ENCODE measurements at regions not wholly inside any gene's neighbourhood (a gene's known extent, or its start where the extent isn't known, plus 50 kb on each side); places are given as distances from the start of the nearest gene placed in this dataset.

DNA sequence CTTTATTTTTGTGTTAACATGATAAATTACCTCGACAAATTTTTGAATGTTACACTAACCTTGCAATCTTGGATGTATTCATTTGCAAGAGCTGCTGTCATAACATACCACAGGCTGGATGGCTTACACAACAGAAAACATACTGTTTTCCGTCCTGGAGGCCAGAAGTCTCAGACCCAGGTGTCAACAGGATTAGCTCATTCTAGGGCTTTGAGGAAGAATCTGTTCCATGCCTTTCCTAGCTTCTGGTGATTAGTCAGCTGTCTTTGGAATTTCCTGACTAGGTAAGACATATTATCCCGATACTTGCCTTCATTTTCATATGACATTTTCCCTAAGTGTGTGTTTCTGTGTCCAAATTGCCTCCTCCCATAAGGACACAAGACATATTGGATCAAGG is 188.6 kb upstream of the CDH19 start:
- H3K36me3 ChIP-seq (ENCODE audit: control insufficient read depth, insufficient read depth, low read length), result no peaks in the 10 kb centered on the region
- H3K9me3 ChIP-seq (ENCODE audit: control insufficient read depth, insufficient read depth, low read length), result no peaks in the 10 kb centered on the region
- no peak for DNase-seq (ENCODE audit: low read depth in 4 of 6, low spot score in 6 of 6)
- 100% methylated on average over 1 of the region's 3 CpGs for WGBS (ENCODE audit: insufficient coverage)
- H3K27me3 ChIP-seq (ENCODE audit: control insufficient read depth, insufficient read depth, low read length), result no peaks in the 10 kb centered on the region
- no peaks in the 10 kb centered on the region for H3K4me1 ChIP-seq (ENCODE audit: control insufficient read depth, insufficient read depth, low read length)
- H3K4me3 ChIP-seq (ENCODE audit: low read depth, low read length), result no peak overlapping the region
- no peak overlapping the region for H3K27ac ChIP-seq (ENCODE audit: low read depth, low read length)

DNA sequence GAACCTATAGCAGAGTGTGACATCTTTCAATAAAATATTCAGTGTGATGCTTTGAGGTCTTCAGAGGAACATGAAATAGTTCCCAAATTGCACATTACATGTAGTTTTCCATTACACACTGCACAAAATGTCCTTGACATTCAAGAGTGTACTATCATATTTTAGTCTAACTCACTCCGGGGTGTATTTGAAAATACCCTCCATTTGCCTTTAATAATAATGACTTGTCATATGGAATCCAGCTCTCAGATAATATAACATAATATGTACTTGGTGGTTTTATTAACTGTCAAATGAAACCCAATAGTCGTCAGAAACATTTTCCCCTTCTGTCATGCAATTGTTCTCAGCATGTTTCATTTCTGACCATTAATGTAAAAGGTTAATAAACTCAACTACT is 176.7 kb upstream of the CDH19 start:
- Histone ChIP-seq H3K4me1 (ENCODE audit: control insufficient read depth, insufficient read depth, low read length) (no peaks in the 10 kb centered on the region), H3K27me3 (ENCODE audit: control insufficient read depth, insufficient read depth, low read length) (no peaks in the 10 kb centered on the region), H3K4me3 (ENCODE audit: low read depth, low read length) (no peak overlapping the region), H3K9me3 (ENCODE audit: control insufficient read depth, insufficient read depth, low read length) (no peaks in the 10 kb centered on the region), H3K36me3 (ENCODE audit: control insufficient read depth, insufficient read depth, low read length) (no peaks in the 10 kb centered on the region), H3K27ac (ENCODE audit: low read depth, low read length) (no peak overlapping the region)
- WGBS (ENCODE audit: insufficient coverage), result no CpG with 5 or more reads among the region's 2 CpGs
- DNase-seq (ENCODE audit: low read depth in 4 of 6, low spot score in 6 of 6), result peak in 1 of 6 donors; percentile 59

DNA sequence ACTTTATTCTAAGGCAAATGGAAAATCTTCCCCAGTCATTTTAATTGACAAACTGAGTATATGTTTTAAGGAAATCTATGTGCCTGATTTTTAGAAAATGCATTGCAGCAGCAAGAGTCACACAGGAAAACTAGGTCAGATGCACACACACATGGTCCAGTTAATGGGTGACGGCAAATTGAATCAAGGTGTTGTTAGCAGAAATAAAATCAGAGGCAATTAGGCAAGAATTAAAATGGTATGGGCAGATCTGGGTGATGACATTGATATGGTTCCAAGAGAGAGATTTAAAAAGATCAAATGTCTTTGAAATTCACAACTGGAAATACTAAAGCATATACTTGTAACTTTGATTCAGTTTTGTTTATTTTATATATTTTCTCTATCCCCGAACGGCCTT is 174.2 kb upstream of the CDH19 start:
- Histone ChIP-seq H3K27ac (ENCODE audit: low read depth, low read length) (no peak overlapping the region), H3K4me1 (ENCODE audit: control insufficient read depth, insufficient read depth, low read length) (no peaks in the 10 kb centered on the region), H3K27me3 (ENCODE audit: control insufficient read depth, insufficient read depth, low read length) (no peaks in the 10 kb centered on the region), H3K36me3 (ENCODE audit: control insufficient read depth, insufficient read depth, low read length) (no peaks in the 10 kb centered on the region), H3K4me3 (ENCODE audit: low read depth, low read length) (no peak overlapping the region), H3K9me3 (ENCODE audit: control insufficient read depth, insufficient read depth, low read length) (no peaks in the 10 kb centered on the region)
- DNase-seq (ENCODE audit: low read depth in 4 of 6, low spot score in 6 of 6), result no peak
- WGBS (ENCODE audit: insufficient coverage), result 100% methylated on average over 1 of the region's 3 CpGs

DNA sequence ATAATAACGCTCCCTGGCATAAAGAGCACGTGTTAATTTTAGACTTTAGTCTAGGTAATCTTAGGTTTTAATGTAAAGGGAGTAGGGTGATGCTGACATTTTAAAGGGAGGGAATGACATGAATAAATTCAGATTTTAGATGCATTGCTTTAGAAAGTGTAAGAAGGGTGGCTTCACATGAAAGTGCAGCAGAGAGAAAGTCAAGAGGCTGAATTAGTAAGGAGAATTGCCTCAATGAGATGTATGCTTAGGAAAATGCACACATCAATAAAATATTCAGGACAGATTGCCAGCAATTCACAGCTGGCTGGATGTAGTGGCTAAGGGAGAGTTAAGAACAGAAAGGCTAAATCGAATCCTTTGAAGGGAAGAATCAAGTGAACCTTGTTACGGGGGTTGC is 165.5 kb upstream of the CDH19 start:
- Histone ChIP-seq H3K36me3 (ENCODE audit: control insufficient read depth, insufficient read depth, low read length) (no peaks in the 10 kb centered on the region), H3K4me1 (ENCODE audit: control insufficient read depth, insufficient read depth, low read length) (no peaks in the 10 kb centered on the region), H3K4me3 (ENCODE audit: low read depth, low read length) (no peak overlapping the region), H3K9me3 (ENCODE audit: control insufficient read depth, insufficient read depth, low read length) (no peaks in the 10 kb centered on the region), H3K27ac (ENCODE audit: low read depth, low read length) (no peak overlapping the region), H3K27me3 (ENCODE audit: control insufficient read depth, insufficient read depth, low read length) (no peaks in the 10 kb centered on the region)
- no peak for DNase-seq (ENCODE audit: low read depth in 4 of 6, low spot score in 6 of 6)
- 83% methylated on average over 2 of the region's 4 CpGs for WGBS (ENCODE audit: insufficient coverage)

DNA sequence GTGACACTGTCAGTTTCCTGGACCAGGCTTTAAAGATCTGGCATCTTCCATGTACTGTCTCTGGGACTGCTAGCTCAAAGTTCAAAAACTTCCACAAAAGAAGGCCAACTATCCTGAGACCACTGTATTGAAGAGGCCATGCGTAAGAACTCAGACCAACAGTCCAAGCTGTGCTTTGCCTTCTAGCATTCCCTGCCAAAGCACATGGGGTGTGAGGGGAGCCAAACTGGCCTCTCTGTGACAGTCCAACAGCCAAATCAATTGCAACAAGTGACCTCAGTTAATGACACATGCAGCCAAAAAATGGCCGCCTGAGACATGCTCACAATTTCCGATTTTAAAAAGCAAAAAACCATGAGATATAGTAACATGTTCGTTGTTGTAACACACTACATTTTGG is 160.3 kb upstream of the CDH19 start:
- H3K27ac ChIP-seq (ENCODE audit: low read depth, low read length), result no peak overlapping the region
- 100% methylated on average over 1 of the region's 4 CpGs for WGBS (ENCODE audit: insufficient coverage)
- H3K4me1 ChIP-seq (ENCODE audit: control insufficient read depth, insufficient read depth, low read length), result no peaks in the 10 kb centered on the region
- no peaks in the 10 kb centered on the region for H3K9me3 ChIP-seq (ENCODE audit: control insufficient read depth, insufficient read depth, low read length)
- no peaks in the 10 kb centered on the region for H3K27me3 ChIP-seq (ENCODE audit: control insufficient read depth, insufficient read depth, low read length)
- peak in 1 of 6 donors; percentile 31 for DNase-seq (ENCODE audit: low read depth in 4 of 6, low spot score in 6 of 6)
- H3K36me3 ChIP-seq (ENCODE audit: control insufficient read depth, insufficient read depth, low read length), result no peaks in the 10 kb centered on the region
- H3K4me3 ChIP-seq (ENCODE audit: low read depth, low read length), result no peak overlapping the region

DNA sequence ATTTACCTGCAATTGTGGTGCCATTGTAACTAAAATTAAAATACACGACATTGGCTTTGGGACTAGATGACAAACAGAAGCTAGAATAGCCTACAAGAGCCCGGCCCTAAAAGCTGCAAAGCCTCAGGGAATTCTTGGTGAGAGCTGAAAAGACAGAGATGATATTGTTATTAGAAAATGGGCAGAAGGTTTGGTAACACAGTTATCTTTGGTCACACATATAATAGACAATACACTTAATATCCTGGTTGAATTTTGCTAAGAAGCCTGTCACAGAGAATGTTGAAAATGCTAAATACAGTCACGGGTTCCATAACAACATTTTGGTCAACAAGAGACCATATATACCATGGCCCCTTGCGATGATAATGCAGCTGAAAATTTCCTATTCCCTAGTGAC is 157.3 kb upstream of the CDH19 start:
- Histone ChIP-seq H3K4me3 (ENCODE audit: low read depth, low read length) (no peak overlapping the region), H3K27me3 (ENCODE audit: control insufficient read depth, insufficient read depth, low read length) (no peaks in the 10 kb centered on the region), H3K4me1 (ENCODE audit: control insufficient read depth, insufficient read depth, low read length) (no peaks in the 10 kb centered on the region), H3K36me3 (ENCODE audit: control insufficient read depth, insufficient read depth, low read length) (no peaks in the 10 kb centered on the region), H3K9me3 (ENCODE audit: control insufficient read depth, insufficient read depth, low read length) (no peaks in the 10 kb centered on the region), H3K27ac (ENCODE audit: low read depth, low read length) (no peak overlapping the region)
- no peak for DNase-seq (ENCODE audit: low read depth in 4 of 6, low spot score in 6 of 6)
- no CpG with 5 or more reads among the region's 4 CpGs for WGBS (ENCODE audit: insufficient coverage)

DNA sequence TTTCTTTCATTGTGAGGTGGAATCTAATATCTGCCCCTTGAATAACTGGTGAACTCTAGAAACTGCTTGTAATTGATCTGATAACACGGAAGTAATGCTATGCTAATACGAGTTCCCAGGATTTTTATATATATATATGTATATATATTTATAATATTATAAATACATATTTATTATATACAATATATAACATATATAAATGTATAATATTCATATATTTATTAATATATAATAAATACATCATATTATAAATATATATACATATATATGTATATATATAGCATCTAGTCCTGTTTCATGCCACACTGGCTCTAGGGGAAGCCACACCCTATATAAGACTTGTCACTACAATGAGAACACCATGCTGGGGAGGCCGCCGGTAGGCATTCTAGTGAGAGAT is 156.7 kb upstream of the CDH19 start:
- WGBS (ENCODE audit: insufficient coverage), result no CpG with 5 or more reads among the region's 4 CpGs
- no peak for DNase-seq (ENCODE audit: low read depth in 4 of 6, low spot score in 6 of 6)
- Histone ChIP-seq H3K4me3 (ENCODE audit: low read depth, low read length) (no peak overlapping the region), H3K27me3 (ENCODE audit: control insufficient read depth, insufficient read depth, low read length) (no peaks in the 10 kb centered on the region), H3K36me3 (ENCODE audit: control insufficient read depth, insufficient read depth, low read length) (no peaks in the 10 kb centered on the region), H3K9me3 (ENCODE audit: control insufficient read depth, insufficient read depth, low read length) (no peaks in the 10 kb centered on the region), H3K4me1 (ENCODE audit: control insufficient read depth, insufficient read depth, low read length) (no peaks in the 10 kb centered on the region), H3K27ac (ENCODE audit: low read depth, low read length) (no peak overlapping the region)

DNA sequence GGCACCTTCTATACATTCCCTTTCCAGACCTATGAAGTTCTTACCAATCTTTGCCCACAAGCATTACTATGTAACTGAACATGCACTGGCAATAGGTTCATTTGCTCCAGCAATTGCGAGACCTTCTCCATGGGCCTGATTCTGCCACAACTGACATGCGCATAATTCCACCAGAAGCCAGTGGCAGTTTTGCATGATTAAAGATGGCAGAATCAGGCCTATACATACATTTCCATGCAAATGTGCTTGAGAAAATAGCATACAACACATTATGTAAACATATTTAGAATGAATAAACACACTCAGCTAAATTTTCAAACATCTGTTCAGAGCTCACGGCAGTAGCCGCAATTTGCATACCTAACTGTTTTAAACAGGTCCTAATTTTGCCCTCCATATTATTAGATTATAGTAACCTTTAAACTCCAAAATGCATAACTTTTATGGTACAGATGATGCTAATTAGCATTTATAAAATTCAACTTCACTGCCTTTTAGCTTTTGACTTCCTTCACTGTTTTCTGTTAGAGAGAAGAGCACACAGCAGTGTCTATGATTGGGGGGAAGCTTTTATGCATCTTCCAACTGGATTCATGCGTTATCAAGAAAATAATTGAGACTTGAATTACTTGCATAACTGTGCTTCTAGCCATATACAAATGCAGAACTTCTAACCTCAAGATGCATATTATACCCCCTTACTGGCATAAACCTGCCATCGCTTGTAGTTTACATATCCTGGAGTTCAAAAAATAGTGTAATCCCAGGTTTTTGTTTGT is 155.3 kb upstream of the CDH19 start:
- Histone ChIP-seq H3K36me3 (ENCODE audit: control insufficient read depth, insufficient read depth, low read length) (no peaks in the 10 kb centered on the region), H3K4me3 (ENCODE audit: low read depth, low read length) (no peak overlapping the region), H3K4me1 (ENCODE audit: control insufficient read depth, insufficient read depth, low read length) (no peaks in the 10 kb centered on the region), H3K9me3 (ENCODE audit: control insufficient read depth, insufficient read depth, low read length) (no peaks in the 10 kb centered on the region), H3K27ac (ENCODE audit: low read depth, low read length) (no peak overlapping the region), H3K27me3 (ENCODE audit: control insufficient read depth, insufficient read depth, low read length) (no peaks in the 10 kb centered on the region)
- DNase-seq (ENCODE audit: low read depth in 4 of 6, low spot score in 6 of 6), result peak in 1 of 6 donors; percentile 57
- WGBS (ENCODE audit: insufficient coverage), result no CpG with 5 or more reads among the region's 6 CpGs

DNA sequence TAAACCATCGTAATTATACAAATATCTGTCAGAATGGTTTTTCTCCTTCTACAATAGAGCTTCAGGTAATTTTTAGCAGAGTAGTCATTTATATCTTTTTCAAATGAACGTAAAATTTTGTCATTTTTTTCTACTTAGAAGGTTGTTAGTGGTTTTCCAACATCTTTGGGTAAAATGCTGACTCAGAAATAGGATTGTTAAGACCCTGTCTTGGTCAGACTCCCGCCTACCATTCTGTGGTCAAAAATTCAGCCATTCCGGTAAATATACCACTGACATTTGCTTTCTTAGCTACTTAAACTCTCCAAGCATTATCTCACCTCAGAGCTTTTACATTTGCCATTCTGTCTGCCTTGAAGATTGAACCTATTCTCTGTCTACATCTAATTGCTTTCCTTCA is 154.1 kb upstream of the CDH19 start:
- Histone ChIP-seq H3K4me1 (ENCODE audit: control insufficient read depth, insufficient read depth, low read length) (no peaks in the 10 kb centered on the region), H3K27ac (ENCODE audit: low read depth, low read length) (no peak overlapping the region), H3K36me3 (ENCODE audit: control insufficient read depth, insufficient read depth, low read length) (no peaks in the 10 kb centered on the region), H3K27me3 (ENCODE audit: control insufficient read depth, insufficient read depth, low read length) (no peaks in the 10 kb centered on the region), H3K4me3 (ENCODE audit: low read depth, low read length) (no peak overlapping the region), H3K9me3 (ENCODE audit: control insufficient read depth, insufficient read depth, low read length) (no peaks in the 10 kb centered on the region)
- DNase-seq (ENCODE audit: low read depth in 4 of 6, low spot score in 6 of 6), result no peak
- WGBS (ENCODE audit: insufficient coverage), result 96% methylated on average over 2 of the region's 4 CpGs

DNA sequence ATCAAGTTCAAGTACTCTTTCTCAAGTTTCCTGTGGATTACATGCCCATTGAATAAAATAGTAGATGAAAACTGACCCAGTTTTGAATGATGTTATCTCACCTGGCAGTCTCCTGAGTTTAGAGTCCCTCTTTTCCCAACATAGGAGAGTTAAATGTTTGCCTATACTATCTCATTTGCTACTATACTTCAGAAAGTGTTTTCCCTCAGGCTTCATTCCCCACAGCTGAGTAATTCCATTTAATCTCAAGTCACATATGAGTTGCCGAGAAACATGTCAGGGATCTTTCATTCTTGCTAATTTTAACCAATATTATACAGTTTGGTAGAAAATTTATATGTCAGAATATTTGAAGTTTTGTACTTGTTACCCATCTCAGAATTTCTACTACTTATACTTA is 150.4 kb upstream of the CDH19 start:
- DNase-seq (ENCODE audit: low read depth in 4 of 6, low spot score in 6 of 6), result no peak
- Histone ChIP-seq H3K36me3 (ENCODE audit: control insufficient read depth, insufficient read depth, low read length) (no peaks in the 10 kb centered on the region), H3K27ac (ENCODE audit: low read depth, low read length) (no peak overlapping the region), H3K27me3 (ENCODE audit: control insufficient read depth, insufficient read depth, low read length) (no peaks in the 10 kb centered on the region), H3K4me1 (ENCODE audit: control insufficient read depth, insufficient read depth, low read length) (no peaks in the 10 kb centered on the region), H3K4me3 (ENCODE audit: low read depth, low read length) (no peak overlapping the region), H3K9me3 (ENCODE audit: control insufficient read depth, insufficient read depth, low read length) (no peaks in the 10 kb centered on the region)
- WGBS (ENCODE audit: insufficient coverage), result no CpG with 5 or more reads among the region's 1 CpG

Data from spinal cord (tissue), 9 donors.